ENCODE measurements at regions not wholly inside any gene's neighbourhood (a gene's known extent, or its start where the extent isn't known, plus 50 kb on each side); places are given as distances from the start of the nearest gene placed in this dataset.

GRCh38 chr14:98370352-98370751 is 901.6 kb downstream of the BCL11B start:
- no peak for DNase-seq (ENCODE audit: extremely low read depth in 1 of 11, low read depth in 9 of 11, low spot score in 4 of 11)

GRCh38 chr14:98371141-98371540 is 900.9 kb downstream of the BCL11B start:
- no peak for DNase-seq (ENCODE audit: extremely low read depth in 1 of 11, low read depth in 9 of 11, low spot score in 4 of 11)

DNA sequence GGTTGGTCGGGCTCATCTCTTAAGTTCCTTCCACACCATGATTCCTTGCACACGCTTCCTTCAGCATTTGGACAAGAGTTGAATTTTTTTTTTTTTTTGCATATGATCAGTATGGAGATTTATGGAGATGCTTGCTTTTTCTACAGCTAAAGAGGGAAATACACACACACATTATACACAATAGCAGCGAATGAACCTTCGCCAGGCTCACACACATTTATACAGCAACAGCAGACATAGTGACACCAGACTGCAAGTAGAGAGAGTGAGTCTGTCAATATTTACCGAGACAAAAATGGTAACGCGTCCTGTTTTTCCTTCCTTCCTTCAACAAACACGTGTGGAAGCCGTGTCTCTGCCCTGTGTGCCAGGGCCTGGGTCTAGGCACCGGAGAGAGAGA is 897.9 kb downstream of the BCL11B start:
- DNase-seq (ENCODE audit: extremely low read depth in 1 of 11, low read depth in 9 of 11, low spot score in 4 of 11): no peak

- no peak for DNase-seq (ENCODE audit: extremely low read depth in 1 of 11, low read depth in 9 of 11, low spot score in 4 of 11)
Observed at GRCh38 chr14:98375566-98375965, 896.4 kb downstream of the BCL11B start.

DNA sequence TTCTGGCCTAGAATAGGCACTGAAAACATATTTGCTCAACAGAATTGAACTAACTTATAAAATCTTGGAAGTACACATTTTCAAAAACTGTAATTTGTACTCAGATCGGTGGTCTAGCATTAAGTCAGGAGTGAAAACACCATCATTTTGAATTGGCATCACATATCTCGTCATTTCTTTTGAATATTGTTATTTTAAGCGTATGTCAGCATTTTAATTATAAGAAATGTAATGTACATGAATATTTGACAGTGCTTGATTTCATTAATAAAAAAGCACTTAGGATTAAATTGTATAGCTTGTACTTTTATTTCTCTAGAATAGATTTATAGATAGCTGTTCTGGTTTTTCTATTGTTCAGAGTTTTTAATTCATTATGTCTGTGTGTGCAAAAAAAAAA is 892.2 kb downstream of the BCL11B start:
- DNase-seq (ENCODE audit: extremely low read depth in 1 of 11, low read depth in 9 of 11, low spot score in 4 of 11): no peak

- DNase-seq (ENCODE audit: extremely low read depth in 1 of 11, low read depth in 9 of 11, low spot score in 4 of 11): no peak
Observed at GRCh38 chr14:98382662-98383061, 889.3 kb downstream of the BCL11B start.

DNA sequence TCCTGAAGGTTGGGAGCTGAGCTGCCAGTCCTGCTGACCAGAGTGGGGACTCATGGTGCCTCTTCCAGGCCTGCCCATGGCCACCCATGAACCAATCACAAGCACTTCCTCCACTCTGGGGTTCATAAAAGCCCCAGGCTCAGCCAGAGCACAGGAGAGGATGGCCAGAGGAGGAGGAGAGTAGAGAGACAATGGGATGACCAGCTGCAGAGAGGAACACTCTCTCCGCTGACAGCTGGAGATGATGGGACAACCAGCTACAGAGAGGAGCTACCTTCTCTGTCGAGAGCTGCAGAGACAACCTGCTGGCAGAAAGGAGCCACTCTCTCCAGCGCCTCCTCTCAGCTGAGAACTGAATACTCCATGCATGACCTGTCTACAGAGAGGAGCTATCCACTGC is 886.1 kb downstream of the BCL11B start:
- DNase-seq (ENCODE audit: extremely low read depth in 1 of 11, low read depth in 9 of 11, low spot score in 4 of 11): no peak

DNA sequence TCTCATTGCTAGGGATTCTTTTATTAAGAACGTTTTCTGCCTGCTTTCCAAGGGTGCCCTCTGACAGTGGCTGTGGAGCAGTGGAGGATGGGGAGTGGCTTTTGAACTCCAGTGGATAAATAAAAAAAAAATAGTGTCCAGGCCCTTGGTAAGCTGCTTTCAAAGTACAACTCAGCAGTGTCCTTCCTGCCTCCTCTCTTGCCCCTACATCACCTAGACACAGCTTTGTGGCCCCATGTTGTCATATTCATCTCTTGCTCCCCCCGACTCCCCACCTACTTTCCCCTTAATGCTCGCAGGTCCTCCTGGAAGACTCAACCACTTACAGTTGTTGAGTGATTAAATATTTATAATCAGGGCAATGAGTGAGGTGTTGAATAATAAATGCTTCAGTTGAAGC is 880.9 kb downstream of the BCL11B start:
- no peak for DNase-seq (ENCODE audit: extremely low read depth in 1 of 11, low read depth in 9 of 11, low spot score in 4 of 11)

DNA sequence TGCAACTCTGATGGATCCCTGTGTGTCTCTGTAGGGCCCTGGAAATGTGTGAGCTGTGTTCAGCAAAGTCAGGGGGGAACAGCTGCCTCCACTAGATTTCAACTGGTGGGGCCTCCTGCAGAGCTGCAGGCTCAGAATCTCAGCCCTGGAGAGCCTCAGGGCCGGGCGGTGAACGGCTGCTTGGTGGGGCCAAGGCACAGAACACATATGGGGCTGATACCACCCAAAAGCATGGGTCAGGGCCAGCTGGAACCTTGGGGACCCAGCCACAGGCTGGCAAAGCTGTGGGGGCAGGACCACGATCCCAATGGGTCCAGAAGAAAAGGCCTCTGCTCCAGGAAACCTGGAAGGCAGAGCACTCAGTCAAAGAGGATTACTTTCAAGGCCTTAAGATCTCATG is 878.5 kb downstream of the BCL11B start:
- DNase-seq (ENCODE audit: extremely low read depth in 1 of 11, low read depth in 9 of 11, low spot score in 4 of 11): no peak

DNA sequence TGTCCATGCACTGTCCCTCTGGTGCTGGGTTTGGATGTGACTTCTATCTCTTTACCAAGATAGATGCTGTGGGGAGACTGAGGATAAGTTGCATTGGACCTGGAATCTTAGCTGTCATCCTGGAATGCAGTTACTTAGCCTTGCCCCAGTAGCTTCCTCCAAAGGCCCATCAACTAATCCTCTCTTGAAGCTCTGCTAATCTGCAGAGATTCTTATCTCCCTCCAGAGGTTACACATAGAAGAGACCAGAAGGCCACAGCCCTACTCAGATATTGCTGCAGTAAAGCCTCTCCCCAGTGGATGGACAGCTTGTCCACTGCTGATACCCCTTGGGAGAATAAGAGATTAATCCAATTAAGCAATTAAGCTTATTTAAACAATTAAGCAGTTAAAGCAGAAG is 867.2 kb downstream of the BCL11B start:
- no peak for DNase-seq (ENCODE audit: extremely low read depth in 1 of 11, low read depth in 9 of 11, low spot score in 4 of 11)

- DNase-seq (ENCODE audit: extremely low read depth in 1 of 11, low read depth in 9 of 11, low spot score in 4 of 11): no peak
Observed at GRCh38 chr14:98408024-98408555, 863.9 kb downstream of the BCL11B start.

GRCh38 chr14:98408713-98409112 is 863.3 kb downstream of the BCL11B start:
- no peak for DNase-seq (ENCODE audit: extremely low read depth in 1 of 11, low read depth in 9 of 11, low spot score in 4 of 11)

DNA sequence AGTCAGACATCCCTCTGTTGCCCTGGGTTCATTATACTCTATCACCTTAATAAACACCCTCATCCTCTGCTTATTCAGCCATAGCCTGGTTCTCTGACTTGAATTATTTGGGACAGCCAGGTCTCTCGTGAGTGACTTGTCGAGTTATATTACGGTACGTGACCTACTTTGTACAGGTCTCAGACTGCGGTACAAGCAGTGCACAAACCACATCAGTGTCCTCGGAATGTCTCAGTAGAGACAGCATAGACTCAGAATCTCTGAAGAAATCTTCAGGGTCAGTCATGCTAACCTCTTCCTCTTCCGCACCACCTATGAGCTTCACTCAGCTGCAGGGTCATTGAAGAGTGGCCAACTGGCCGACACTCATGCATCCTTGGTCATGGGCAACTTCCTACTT is 860.8 kb downstream of the BCL11B start:
- no peak for DNase-seq (ENCODE audit: extremely low read depth in 1 of 11, low read depth in 9 of 11, low spot score in 4 of 11)

DNA sequence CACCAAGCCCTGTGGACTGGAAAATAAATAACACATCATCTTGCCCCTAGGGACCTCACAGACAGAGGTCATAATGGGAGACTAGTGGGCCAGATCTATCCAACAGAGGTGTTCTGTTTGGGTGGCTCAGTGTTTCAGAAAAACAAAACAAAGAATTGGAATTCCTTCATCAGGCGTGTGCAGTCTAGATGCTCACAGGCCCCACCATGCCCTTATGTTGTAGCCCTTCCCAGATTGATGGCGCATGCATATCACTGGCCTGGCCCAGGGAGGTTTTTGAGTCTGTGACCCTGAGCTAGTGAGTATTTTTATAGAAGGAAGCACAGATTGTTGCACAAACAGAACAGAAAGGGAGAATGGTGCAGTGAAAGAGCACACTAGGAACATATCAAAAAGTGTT is 859.6 kb downstream of the BCL11B start:
- no peak for DNase-seq (ENCODE audit: extremely low read depth in 1 of 11, low read depth in 9 of 11, low spot score in 4 of 11)

DNA sequence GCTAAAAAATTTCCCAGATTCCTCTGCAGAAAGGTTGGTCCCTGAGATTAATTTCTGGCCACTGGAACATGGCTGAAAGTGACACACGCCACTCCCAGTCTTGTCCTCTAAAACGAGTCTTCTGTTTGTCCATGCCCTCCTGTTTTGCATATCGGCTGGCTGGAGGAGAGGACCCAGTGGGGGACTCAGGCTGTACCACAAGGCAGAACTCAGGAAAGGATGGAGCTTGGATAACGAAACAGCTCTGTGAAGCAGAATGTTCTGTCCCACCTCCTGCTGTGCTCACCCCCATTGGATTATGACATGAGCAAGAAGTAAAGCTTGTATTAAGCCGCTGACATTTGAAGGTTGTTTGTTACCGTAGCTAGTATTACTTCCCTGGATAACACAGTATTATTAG is 856.2 kb downstream of the BCL11B start:
- no peak for DNase-seq (ENCODE audit: extremely low read depth in 1 of 11, low read depth in 9 of 11, low spot score in 4 of 11)

DNA sequence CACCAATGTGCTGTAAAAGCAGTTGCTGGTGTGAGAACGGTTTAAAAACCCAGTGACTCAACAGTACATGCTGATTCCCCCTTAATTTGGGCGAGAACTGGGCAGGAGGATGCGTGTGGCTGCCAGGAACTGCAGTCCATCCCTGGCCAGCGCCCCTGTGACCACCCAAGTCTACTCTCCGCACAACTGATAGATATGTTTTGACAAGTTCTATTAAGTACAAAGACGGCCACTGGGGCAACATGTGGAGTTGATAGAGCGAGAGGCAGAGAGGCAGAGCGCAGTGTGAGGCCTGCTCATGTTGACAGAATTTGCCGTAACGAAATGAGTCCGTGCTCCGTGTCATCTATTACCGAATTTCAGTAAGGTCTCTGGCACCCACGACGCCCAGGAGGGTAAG is 855.0 kb downstream of the BCL11B start:
- no peak for DNase-seq (ENCODE audit: extremely low read depth in 1 of 11, low read depth in 9 of 11, low spot score in 4 of 11)

DNA sequence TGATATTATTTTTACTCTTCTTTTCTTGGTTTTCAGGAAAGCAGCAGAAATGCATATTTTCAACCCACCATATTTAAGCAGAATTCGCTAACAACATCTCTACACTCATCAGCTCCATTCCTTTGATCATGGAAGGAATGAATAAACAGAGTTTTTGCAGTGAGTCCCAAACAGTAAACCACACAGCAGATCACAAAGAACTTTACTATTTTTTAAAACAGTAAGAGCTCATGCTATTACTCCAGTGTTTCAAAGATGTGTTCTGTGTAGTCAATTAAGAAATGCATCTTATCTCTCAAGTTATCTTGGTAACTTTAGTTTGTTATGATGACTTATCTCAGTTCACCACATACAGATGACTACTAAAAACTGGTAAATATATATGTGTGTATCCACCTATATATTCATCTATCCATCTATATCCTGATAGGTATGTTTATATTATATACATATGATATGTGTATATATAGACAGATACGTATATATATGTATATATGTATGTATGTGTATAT is 843.5 kb downstream of the BCL11B start:
- DNase-seq (ENCODE audit: extremely low read depth in 1 of 11, low read depth in 9 of 11, low spot score in 4 of 11): no peak

DNA sequence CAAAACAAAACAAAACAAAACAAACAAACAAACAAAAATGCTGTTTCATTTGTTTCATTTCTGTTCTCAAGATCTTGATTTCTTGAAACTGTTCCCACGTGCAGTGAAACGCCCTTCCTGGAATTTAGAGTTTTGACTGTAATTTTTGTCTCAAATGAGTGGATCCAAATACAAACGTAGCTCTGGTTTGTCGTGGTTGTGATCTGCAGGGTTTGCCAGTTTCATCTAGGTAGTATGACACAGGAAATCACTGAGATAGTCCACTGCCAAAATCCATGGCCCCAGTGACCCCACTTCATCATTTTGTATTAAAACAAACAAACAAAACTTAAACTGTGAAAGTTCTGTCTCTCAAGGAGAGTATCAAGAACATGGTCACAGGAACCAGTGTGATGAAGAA is 838.6 kb downstream of the BCL11B start:
- no peak for DNase-seq (ENCODE audit: extremely low read depth in 1 of 11, low read depth in 9 of 11, low spot score in 4 of 11)

DNA sequence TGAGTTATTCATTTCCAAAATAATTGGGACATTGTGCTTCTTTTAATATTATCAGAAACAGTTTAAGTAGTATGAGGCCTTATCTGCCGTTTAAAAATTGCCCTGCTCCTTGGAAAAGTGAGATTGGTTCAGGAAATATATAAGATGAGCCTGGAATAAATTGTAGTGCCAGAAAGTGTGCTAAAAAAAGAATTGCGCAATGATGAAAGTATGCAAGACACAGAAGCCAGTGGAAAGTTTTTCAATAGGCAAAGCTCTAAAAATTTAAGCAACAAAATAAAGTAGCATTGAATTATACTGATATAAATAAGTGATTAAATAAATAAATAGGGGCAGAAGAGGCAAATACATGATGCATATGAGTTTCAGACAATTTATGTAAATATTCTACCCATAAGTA is 834.9 kb downstream of the BCL11B start:
- DNase-seq (ENCODE audit: extremely low read depth in 1 of 11, low read depth in 9 of 11, low spot score in 4 of 11): no peak

DNA sequence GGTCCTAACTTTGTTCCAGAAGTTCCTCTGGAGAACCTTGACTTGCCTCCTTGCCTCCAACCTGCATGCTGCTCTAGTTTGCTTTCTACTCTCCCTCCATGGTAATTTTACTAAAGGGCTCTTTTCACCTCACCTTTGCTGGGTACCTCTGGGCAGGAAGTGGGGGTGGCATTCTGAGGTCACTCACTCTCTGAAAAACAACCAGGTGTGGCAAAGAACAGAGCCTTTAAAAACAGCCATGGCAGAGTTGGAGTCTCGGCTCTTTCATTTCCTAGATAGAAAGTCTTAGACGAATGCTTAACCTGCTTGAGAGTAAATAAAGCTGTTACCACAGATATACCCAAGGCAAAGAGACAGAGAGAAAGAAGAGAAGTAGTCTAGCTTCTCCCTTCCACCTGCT is 827.9 kb downstream of the BCL11B start:
- DNase-seq (ENCODE audit: extremely low read depth in 1 of 11, low read depth in 9 of 11, low spot score in 4 of 11): no peak

- DNase-seq (ENCODE audit: extremely low read depth in 1 of 11, low read depth in 9 of 11, low spot score in 4 of 11): no peak
Observed at GRCh38 chr14:98445718-98446117, 826.3 kb downstream of the BCL11B start.

DNA sequence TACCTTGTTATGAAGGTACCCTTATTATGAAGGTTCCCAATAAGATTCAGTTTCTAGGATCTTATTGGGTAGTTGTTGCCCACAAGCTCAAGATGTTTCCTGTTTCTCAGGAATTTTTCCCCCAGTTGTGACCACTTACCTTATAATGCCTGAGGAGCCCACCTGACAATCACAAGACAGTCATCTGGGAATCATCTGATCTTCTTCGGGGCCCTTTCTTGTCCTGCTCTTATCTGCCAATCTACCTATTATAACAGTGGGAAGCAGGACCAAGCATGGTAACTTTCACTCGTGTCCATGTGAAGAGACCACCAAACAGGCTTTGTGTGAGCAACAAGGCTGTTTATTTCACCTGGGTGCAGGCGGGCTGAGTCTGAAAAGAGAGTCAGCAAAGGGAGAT is 825.5 kb downstream of the BCL11B start:
- no peak for DNase-seq (ENCODE audit: extremely low read depth in 1 of 11, low read depth in 9 of 11, low spot score in 4 of 11)
